ENCODE measurements at regions not wholly inside any gene's neighbourhood (a gene's known extent, or its start where the extent isn't known, plus 50 kb on each side); places are given as distances from the start of the nearest gene placed in this dataset.
"Not testable (repeated sequence)": the region's sequence is repeated elsewhere in the genome, so short reads cannot be mapped to it uniquely, and the experiment has no call there.

DNA sequence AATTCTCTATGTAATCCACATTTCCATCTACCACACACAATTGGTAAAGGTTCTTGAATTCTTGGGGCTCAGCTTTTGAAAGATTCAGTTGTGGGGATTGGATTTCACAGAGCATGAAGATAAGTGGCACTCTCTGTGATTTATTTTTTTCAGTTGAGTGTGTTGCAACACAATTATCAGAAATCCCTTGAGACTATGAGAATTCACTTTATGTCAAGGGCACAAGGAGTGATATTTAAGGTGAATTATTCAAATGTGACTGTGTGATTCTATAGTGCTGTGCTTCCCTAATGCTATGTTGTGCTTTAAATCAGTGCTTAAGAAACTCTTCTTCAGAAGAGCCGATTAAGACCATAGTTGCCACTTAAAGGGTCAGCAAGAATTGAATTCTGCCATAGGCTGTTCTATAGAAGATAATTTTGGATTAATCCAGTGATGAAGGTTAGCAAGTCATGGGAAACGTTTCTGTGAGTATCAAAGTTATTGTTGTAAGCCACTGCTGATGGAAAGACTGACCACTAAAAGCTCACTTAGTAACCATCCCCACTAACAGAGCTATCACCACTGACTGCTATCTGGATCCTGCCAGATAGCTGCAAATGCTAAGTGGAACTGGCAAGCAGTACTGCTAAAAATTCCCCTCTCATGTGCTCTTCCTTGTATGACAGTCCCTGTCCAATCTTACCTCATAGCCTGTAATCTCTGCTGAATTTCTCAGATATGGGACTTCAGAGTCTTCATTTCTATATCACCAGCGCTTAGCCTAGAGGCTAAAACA, 134.0 kb upstream of the SEMA3D start:
- no peak for DNase-seq (ENCODE audit: low read depth)

DNA sequence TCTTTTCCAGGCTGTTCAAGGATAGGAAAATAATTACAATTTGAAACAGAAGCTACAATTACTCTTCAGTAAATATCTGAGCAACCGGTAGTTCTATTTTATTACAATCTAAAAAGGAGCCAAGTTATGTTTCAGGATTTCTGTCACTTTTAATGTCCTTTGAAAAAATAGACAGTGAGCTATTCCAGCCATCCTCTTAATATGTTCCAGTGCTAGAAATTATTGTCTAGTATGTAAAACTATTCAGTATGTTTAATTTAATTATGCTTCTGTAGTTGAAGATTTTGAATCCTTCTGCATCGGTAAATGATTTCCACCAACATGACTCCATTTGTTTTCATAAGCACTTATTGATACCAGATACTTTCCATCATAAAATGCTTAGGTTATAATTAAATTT, 129.6 kb upstream of the SEMA3D start:
- no peak for DNase-seq (ENCODE audit: low read depth)

DNA sequence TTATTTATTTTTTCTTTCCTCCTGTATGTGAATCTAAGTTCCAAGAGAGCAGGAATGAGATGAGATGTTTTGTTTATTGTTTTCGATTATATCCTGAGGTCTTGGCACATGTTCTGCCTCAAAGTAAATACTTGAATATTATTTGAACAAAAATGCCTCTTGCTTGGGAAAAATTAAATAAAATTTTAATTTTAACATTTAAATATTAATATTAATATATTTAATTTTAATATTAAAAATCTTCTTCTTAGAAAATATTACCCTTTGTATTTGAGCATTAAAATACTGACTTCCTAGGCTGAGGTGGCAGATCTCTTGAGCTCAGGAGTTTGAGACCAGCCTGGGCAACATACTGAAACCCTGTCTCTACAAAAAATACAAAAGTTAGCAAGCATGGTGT, 123.4 kb upstream of the SEMA3D start:
- no peak for DNase-seq (ENCODE audit: low read depth)

DNA sequence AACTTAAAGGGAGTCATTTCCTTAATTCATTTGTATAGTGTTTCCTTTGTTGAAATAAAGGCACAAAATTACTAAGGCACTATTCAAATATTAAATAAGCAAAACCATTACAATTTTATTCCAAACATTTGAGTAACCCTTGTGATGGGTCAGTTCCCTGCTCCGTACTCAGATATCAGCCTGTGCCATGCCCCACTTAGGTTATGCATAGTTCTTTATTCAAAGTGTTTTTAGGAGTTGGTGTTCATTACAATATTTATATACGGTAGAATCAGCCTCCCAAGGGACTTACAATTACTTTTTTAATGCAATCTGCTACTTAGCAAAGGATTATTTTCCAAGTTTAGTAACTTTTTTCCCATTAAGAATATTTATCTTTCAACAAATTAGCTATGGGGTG, 119.3 kb upstream of the SEMA3D start:
- DNase-seq (ENCODE audit: low read depth): no peak

DNA sequence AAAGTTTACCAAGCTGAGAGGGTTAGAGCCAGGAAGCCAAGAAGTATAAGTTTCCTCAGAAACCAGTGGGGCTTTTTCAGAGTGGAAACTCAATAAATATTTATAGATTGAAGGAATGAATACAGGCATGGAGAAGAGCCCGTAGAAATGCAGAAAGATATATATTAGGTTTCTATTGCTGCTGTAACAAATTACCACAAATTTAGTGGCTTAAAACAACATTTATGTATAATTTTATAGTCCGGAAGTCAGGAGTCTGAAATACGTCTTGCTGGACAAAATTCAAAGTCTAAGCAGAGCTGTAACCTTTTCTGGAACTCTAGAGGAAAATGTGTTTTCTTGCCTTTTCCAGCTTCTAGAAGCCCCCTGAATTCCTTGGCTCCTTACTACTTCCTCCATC, 107.3 kb upstream of the SEMA3D start:
- no peak for DNase-seq (ENCODE audit: low read depth)

DNA sequence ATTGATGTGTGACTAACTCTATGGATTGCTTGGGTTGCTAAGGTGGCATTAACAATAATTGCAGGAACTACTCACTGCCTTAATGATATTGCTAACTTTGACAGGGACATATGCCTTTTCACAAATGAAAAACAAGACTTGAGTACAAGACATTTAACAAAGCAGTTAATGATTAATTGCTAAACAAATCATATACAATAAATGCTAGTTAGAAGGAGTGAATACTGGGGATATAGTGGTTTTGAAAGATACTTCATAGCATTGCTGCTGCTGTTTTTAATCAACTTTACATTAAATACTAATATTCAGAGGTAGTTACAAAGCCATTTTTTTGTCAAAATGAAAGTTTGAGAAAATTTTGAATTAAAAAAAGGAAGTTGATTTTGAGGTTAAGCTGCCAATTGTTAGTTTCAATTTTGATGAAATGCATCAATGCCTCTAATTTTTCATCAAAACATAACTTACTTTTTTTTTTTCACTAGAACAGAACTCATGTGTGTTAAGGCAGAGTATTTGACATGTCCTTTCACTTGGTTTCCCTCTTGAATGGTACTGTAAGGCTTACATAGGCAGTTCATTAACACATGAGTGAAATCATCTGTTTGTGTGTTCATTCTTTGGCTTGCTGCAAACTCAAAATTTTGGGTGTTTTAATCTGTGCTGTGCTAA, 106.2 kb upstream of the SEMA3D start:
- DNase-seq (ENCODE audit: low read depth): no peak

DNA sequence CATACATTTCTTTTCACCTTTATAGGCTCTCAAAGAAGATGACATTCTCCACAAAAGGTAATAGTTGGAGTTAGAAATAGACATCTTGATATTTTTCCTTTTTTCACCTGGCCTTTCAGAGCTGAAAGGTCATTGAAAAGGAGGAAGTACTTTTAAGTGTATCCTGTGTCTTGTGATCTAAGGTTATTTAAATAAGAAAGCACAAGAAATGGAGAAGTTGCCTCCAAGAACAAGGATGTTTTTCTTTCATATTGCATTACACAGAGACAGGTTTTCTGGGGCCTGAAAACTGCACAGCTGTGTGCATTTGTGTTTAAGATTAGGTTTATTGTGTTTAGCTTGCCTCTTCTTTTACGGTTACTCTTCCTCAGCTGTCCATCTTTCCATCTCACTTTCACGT, 103.4 kb upstream of the SEMA3D start:
- no peak for DNase-seq (ENCODE audit: low read depth)

DNA sequence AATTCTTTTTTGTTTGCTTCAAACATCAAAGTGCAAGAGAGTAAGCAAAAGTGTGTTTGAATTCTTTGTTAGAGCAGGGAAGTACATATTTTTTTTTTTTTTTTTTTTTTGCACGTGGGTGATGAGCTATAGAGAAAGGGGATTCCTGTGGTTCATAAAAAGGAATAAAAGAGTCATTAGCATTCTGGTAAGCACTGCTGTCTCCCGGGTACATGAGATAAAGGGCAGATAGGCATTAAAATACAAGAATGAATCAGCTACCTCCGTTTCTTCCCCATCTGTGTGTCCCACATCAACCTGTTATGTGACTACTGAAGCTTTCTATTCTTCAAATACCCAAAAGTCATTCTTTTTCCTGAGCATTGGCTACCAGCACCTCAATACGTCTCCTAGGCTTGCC, 102.4 kb upstream of the SEMA3D start:
- DNase-seq (ENCODE audit: low read depth): no peak

DNA sequence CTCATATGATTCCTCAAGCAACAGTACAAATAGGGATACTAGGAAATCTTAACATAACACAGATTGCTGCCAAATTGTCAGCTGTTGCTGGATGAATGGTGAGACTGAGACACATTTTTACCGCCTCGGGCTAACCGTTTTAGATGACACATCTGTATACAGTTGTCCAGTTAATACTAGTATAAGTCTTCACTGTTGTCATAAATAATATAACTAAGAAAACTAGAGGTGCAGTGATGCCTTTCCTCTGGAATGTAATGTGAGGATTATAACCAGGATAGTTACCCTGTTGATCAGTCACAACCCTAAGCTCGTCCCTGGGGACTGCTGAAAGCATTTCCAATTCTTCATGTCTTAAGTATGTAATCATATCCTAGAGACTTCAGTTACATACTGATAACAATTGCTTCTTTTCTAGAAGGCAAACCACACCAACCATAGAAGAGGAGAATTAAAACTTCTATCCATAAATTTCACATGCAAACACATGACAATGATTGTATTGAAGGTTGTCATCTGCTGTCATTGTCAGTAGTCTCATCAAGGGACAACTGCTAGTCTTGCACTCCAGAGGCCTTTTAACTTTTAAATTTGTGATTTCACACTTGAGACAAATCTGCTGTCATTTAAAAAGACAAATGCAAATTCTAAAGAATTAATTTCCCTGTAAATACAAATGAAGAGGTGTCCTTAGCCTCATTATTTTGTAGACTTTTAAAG, 100.4 kb upstream of the SEMA3D start:
- DNase-seq (ENCODE audit: low read depth): peak; percentile 9

DNA sequence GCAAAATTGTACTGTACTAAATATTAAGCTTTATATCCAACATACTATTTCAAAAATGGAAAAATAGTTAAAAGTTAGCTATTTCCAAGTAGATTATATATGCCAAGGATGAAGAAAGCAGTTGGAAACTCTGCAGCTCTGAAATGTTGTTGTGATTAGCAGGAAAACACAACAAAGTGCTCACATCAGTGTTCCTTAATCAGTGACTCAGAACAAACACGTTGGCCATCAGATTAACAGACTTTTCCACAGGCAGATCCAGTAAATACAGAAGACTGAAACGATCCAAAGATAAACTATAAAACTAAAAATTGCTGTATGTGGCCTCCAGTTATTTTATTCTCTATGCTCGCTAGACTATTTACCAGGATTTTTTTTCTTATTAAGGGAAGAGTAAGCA, 99.6 kb upstream of the SEMA3D start:
- no peak for DNase-seq (ENCODE audit: low read depth)

DNA sequence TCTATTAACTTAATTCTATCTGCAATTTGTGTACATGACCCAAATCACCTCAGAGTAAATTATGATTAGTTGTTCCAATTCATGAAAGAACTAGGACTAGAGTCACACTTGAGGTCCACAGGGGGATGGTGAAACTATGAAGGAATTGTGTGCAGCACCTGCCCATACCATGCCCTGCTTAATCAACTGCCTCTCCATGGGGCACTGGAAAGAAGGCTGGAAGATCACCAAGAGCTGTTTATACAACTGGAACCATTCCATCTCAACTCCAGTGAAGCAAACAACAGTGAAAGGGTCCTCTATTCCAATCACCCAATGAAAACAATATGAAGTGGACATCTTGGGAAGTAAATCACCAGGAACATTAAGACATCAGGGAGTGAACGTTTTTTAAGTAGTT, 98.7 kb upstream of the SEMA3D start:
- no peak for DNase-seq (ENCODE audit: low read depth)

DNA sequence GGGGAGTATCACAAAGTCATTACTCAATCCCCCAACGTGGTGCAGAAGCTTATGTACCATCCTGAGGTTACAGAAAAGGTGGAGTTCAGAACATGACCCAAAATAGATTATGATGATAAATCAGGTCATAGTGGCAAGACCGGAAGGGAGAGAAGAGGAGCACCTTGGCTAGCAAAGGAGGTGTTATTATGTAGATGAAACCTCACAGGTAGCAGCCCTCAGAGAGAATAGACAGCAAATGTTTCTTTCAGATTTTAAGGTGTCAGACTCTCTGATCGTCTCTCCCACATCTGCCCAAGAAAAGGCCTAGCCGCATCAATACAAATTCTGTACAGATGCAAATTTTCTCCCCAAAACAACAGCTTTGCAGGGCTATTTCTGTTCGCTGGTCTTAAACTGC, 88.3 kb upstream of the SEMA3D start:
- no peak for DNase-seq (ENCODE audit: low read depth)

DNA sequence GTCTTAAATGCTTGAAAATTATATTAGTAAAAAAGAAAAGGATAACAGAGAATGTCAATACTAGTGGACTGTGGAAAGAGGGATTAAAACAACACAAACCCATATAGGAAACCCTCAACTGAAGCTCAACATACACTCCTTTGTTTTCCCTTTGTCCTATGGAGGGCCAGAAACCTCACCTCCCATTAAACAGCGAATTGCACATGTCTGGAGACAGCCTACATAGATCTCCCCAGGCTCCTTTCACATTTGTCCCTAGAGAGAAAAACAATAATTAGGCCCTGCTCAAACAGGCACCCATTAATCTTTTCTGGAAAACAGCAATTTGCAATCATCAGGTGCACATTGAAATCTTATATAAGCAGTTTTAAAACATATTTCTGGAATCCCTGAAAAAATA, 87.6 kb upstream of the SEMA3D start:
- no peak for DNase-seq (ENCODE audit: low read depth)

DNA sequence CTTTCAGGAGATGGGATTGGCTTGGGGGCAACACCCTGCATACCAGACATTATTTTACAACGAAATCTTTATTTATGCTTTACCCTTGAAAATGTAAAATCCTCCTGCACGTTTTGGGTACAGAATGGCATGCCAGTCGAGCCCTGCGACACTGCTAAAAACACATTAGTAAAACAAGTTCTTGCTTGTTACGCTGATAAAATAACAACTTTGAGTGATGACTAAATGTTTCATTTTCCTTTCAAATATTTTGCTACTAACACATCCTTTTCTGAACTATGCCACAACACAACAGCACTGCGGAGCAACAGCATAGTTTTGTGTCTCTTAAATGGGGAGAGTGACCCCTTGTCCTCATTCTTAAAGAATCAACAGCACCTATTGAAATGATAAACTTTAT, 76.0 kb upstream of the SEMA3D start:
- no peak for DNase-seq (ENCODE audit: low read depth)

DNA sequence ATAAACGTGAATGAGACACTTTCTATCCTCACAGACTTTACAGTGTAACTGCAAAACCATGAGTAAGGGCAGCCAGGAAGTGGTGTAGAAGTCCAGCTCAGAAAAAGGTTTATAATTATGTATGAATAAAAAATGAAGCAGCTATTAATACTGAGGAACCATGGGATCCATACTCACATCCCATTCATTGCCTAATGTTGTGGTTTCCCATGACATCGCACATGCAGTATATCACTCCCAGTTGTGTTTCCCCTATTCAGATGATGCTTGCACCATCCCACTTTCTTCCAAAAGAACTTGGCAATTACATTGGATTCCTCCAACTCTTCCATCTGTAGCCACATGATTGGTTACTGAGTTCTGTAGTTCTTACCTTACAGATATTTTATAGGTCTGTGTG, 74.5 kb upstream of the SEMA3D start:
- no peak for DNase-seq (ENCODE audit: low read depth)

DNA sequence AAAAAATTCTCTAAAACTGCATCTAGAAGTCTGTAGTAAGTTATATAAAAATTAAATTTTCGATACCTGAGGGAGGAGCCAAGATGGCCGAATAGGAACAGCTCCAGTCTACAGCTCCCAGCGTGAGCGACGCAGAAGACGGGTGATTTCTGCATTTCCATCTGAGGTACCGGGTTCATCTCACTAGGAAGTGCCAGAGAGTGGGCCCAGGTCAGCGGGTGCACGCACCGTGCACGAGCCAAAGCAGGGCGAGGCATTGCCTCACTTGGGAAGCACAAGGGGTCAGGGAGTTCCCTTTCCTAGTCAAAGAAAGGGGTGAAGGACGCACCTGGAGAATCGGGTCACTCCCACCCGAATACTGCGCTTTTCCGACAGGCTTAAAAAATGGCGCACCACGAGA, 62.9 kb upstream of the SEMA3D start:
- DNase-seq (ENCODE audit: low read depth): not testable (repeated sequence)

DNA sequence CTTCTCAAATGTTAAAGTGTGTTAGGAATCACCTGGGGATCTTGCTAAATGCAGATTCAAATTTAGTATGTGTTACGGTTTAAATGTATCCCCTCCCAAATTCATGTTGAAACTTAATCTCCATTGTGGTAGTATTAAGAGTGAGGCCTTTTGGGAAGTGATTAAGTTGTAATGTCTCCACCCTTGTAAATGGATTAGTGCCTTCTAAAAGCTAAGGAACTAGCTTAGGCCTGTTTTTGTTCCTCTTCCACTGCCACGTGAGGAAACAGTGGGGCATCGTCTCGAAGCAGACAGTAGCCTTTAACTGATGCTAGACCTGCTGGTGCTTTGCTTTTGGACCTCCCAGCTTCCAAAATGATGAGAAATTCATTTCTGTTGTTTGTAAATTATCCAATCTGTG, 52.3 kb upstream of the SEMA3D start:
- no peak for DNase-seq (ENCODE audit: low read depth)

DNA sequence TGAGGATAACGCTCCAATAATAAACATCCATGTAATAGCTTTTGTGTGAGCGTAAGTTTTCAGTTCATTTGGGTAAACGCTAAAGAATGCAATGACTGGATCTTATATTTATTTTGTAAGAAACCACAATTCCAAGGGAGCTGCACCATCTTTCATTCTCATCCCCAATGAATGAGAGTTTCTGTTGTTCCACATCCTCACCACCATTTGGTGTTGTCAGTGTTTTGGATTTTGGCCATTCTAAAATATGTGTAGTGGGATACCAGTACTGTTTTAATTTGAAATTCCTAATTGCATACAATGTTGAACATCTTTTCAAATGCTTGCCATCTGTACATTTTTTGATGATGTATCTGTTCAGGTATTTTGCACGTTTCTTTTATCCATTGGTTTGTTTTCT, 50.9 kb upstream of the SEMA3D start:
- DNase-seq (ENCODE audit: low read depth): no peak

Measured in fibroblast of the conjunctiva (primary cell).